ENCODE measurements at regions not wholly inside any gene's neighbourhood (a gene's known extent, or its start where the extent isn't known, plus 50 kb on each side); places are given as distances from the start of the nearest gene placed in this dataset.
"Not testable (repeated sequence)": the region's sequence is repeated elsewhere in the genome, so short reads cannot be mapped to it uniquely, and the experiment has no call there.

DNA sequence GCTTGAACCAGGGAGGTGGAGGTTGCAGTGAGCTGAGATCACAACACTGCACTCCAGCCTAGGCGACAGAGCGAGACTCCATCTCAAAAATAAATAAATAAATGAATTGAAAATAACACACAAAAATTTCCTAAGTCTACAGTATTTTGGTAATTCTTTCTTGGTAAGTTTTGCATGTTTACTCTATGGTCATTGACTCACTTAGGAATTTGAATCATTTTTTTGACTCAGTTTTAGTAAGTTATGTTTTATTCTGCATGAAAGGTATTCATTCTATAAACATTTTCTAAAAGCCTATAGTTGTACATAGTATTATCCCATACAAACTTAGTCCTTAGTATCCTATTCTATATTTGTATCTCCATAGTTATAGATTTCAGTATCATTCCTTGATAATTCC lies 772.9 kb upstream of the SLIT2 start:
- H3F3A ChIP-seq (ENCODE audit: low read depth), result no peaks in the 10 kb centered on the region
- H3K4me1 ChIP-seq (ENCODE audit: insufficient read depth, low read length, poor library complexity, severe bottlenecking), result no peaks in the 10 kb centered on the region
- TF ChIP-seq EZH2phosphoT487 (IDR thresholded peaks at IDR 0.05; ENCODE audit: borderline replicate concordance), result no peak
- TF ChIP-seq, protein P1, sequence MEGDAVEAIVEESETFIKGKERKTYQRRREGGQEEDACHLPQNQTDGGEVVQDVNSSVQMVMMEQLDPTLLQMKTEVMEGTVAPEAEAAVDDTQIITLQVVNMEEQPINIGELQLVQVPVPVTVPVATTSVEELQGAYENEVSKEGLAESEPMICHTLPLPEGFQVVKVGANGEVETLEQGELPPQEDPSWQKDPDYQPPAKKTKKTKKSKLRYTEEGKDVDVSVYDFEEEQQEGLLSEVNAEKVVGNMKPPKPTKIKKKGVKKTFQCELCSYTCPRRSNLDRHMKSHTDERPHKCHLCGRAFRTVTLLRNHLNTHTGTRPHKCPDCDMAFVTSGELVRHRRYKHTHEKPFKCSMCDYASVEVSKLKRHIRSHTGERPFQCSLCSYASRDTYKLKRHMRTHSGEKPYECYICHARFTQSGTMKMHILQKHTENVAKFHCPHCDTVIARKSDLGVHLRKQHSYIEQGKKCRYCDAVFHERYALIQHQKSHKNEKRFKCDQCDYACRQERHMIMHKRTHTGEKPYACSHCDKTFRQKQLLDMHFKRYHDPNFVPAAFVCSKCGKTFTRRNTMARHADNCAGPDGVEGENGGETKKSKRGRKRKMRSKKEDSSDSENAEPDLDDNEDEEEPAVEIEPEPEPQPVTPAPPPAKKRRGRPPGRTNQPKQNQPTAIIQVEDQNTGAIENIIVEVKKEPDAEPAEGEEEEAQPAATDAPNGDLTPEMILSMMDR (conservative IDR thresholded peaks at IDR 0.05; ENCODE audit: low read length), result no peak
- H3K4me2 ChIP-seq (ENCODE audit: low read depth, low read length, poor library complexity, severe bottlenecking), result no peak overlapping the region
- no peaks in the 10 kb centered on the region for H3K79me2 ChIP-seq (ENCODE audit: insufficient read depth, low read length)
- no peak overlapping the region for H2AFZ ChIP-seq (ENCODE audit: low read length)
- H4K20me1 ChIP-seq (ENCODE audit: insufficient read depth, low read length, poor library complexity, severe bottlenecking), result no peaks in the 10 kb centered on the region
- no peaks in the 10 kb centered on the region for H3K36me3 ChIP-seq (ENCODE audit: insufficient read depth, low read length)
- no peaks in the 10 kb centered on the region for H3K27me3 ChIP-seq (ENCODE audit: insufficient read depth, low read length, poor library complexity, severe bottlenecking)
- no peak overlapping the region for H3K9ac ChIP-seq (ENCODE audit: low read depth, low read length, poor library complexity, severe bottlenecking)
- no peak overlapping the region for H3K4me3 ChIP-seq (ENCODE audit: low read length, poor library complexity, severe bottlenecking)
- H3K9me2 ChIP-seq (replicated peaks; ENCODE audit: low read depth, low read length), result no peaks in the 10 kb centered on the region
- H3K9me3 ChIP-seq (ENCODE audit: insufficient read depth, low read depth, low read length), result no peaks in the 10 kb centered on the region

DNA sequence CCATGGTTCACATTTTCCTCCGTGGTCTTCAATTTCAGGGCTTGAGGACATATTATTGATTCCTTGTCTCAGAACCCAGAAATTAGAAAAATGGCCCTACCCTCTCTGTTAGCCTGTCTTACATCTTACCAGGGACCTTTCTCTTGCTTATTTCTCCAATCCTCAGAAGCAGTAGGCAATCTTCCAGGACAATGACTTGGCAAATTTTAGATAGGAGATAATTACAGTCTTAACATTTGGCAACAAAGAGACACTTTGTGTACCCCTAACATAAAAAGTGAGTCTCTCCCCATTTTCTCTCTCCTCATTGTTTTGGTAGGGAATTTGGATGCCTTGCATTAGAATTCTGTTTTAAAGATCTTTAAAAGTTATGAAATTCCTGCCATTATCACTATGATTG lies 778.1 kb upstream of the SLIT2 start:
- H4K20me1 ChIP-seq (ENCODE audit: insufficient read depth, low read length, poor library complexity, severe bottlenecking), result no peaks in the 10 kb centered on the region
- no peak for TF ChIP-seq EZH2phosphoT487 (IDR thresholded peaks at IDR 0.05; ENCODE audit: borderline replicate concordance)
- TF ChIP-seq, protein P1 (conservative IDR thresholded peaks at IDR 0.05; ENCODE audit: low read length), result no peak
- H2AFZ ChIP-seq (ENCODE audit: low read length), result no peak overlapping the region
- H3K27me3 ChIP-seq (ENCODE audit: insufficient read depth, low read length, poor library complexity, severe bottlenecking), result no peaks in the 10 kb centered on the region
- H3K4me1 ChIP-seq (ENCODE audit: insufficient read depth, low read length, poor library complexity, severe bottlenecking), result no peaks in the 10 kb centered on the region
- no peak overlapping the region for H3K9ac ChIP-seq (ENCODE audit: low read depth, low read length, poor library complexity, severe bottlenecking)
- H3F3A ChIP-seq (ENCODE audit: low read depth), result no peaks in the 10 kb centered on the region
- H3K9me3 ChIP-seq (ENCODE audit: insufficient read depth, low read depth, low read length), result no peaks in the 10 kb centered on the region
- no peaks in the 10 kb centered on the region for H3K79me2 ChIP-seq (ENCODE audit: insufficient read depth, low read length)
- no peaks in the 10 kb centered on the region for H3K9me2 ChIP-seq (replicated peaks; ENCODE audit: low read depth, low read length)
- no peak overlapping the region for H3K4me3 ChIP-seq (ENCODE audit: low read length, poor library complexity, severe bottlenecking)
- no peak overlapping the region for H3K4me2 ChIP-seq (ENCODE audit: low read depth, low read length, poor library complexity, severe bottlenecking)
- no peaks in the 10 kb centered on the region for H3K36me3 ChIP-seq (ENCODE audit: insufficient read depth, low read length)

DNA sequence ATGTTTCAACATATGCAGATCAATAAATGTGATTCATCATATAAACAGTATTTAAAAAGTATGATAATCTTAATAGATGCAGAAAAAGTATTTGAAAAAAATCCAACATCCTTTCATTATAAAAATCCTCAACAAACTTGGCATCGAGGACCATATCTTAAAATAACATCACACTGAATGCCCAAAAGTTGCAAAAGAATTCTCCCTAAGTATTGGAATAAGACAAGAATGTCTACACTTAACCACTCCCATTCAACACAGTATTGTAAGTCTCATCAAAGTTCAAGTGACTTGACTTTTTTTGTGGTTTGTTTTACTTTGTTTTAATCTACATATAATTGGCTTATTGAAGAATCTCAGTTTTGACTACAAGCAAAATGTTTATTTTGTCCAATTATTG lies 779.0 kb upstream of the SLIT2 start:
- H3K4me1 ChIP-seq (ENCODE audit: insufficient read depth, low read length, poor library complexity, severe bottlenecking), result no peaks in the 10 kb centered on the region
- H3F3A ChIP-seq (ENCODE audit: low read depth), result no peaks in the 10 kb centered on the region
- H3K79me2 ChIP-seq (ENCODE audit: insufficient read depth, low read length), result no peaks in the 10 kb centered on the region
- H3K9me2 ChIP-seq (replicated peaks; ENCODE audit: low read depth, low read length), result no peaks in the 10 kb centered on the region
- H3K36me3 ChIP-seq (ENCODE audit: insufficient read depth, low read length), result no peaks in the 10 kb centered on the region
- no peak overlapping the region for H3K9ac ChIP-seq (ENCODE audit: low read depth, low read length, poor library complexity, severe bottlenecking)
- no peak overlapping the region for H2AFZ ChIP-seq (ENCODE audit: low read length)
- no peaks in the 10 kb centered on the region for H3K9me3 ChIP-seq (ENCODE audit: insufficient read depth, low read depth, low read length)
- H3K4me3 ChIP-seq (ENCODE audit: low read length, poor library complexity, severe bottlenecking), result no peak overlapping the region
- no peak overlapping the region for H3K4me2 ChIP-seq (ENCODE audit: low read depth, low read length, poor library complexity, severe bottlenecking)
- H3K27me3 ChIP-seq (ENCODE audit: insufficient read depth, low read length, poor library complexity, severe bottlenecking), result no peaks in the 10 kb centered on the region
- H4K20me1 ChIP-seq (ENCODE audit: insufficient read depth, low read length, poor library complexity, severe bottlenecking), result no peaks in the 10 kb centered on the region
- no peak for TF ChIP-seq EZH2phosphoT487 (IDR thresholded peaks at IDR 0.05; ENCODE audit: borderline replicate concordance)
- TF ChIP-seq, protein P1 (conservative IDR thresholded peaks at IDR 0.05; ENCODE audit: low read length), result no peak

DNA sequence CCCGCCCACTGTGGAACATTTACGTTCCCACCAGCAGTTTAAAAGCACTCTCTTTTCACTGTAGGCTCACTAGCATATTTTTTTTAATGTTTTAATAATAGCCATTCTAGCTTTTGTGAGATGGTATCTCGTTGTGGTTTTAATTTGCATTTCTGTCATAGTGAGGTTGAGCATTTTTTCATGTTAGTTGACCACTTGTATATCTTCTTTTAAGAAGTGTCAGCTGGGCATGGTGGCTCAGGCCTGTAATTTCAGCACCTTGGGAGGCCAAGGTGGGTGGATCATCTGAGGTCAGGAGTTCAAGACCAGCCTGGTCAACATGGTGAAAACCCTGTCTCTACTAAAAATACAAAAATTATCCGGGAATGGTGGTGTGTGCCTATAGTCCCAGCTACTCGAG lies 781.7 kb upstream of the SLIT2 start:
- H3K4me1 ChIP-seq (ENCODE audit: insufficient read depth, low read length, poor library complexity, severe bottlenecking); H3K9me3 ChIP-seq (ENCODE audit: insufficient read depth, low read depth, low read length); H3K79me2 ChIP-seq (ENCODE audit: insufficient read depth, low read length); H3K9ac ChIP-seq (ENCODE audit: low read depth, low read length, poor library complexity, severe bottlenecking); H3K27me3 ChIP-seq (ENCODE audit: insufficient read depth, low read length, poor library complexity, severe bottlenecking); H3F3A ChIP-seq (ENCODE audit: low read depth); H3K4me3 ChIP-seq (ENCODE audit: low read length, poor library complexity, severe bottlenecking); H3K36me3 ChIP-seq (ENCODE audit: insufficient read depth, low read length); H2AFZ ChIP-seq (ENCODE audit: low read length); H3K9me2 ChIP-seq (replicated peaks; ENCODE audit: low read depth, low read length); H3K4me2 ChIP-seq (ENCODE audit: low read depth, low read length, poor library complexity, severe bottlenecking); H4K20me1 ChIP-seq (ENCODE audit: insufficient read depth, low read length, poor library complexity, severe bottlenecking): not testable (repeated sequence)

Measured in Loucy (cell line).